Rectal smooth muscle tissue (tissue), 1 donor: ENCODE measurements at regions not wholly inside any gene's neighbourhood (a gene's known extent, or its start where the extent isn't known, plus 50 kb on each side); places are given as distances from the start of the nearest gene placed in this dataset.

Source experiments
- H3K27ac ChIP-seq: one replicate; pipeline ENCODE4 v1.7.0; 2013; ENCODE audit warnings: low read depth, low read length, inconsistent platforms
- H3K27me3 ChIP-seq: one replicate; pipeline ENCODE4 v1.7.0; 2013; ENCODE audit warnings: low read length; ENCODE audit not compliant: control insufficient read depth, insufficient read depth
- H3K36me3 ChIP-seq: one replicate; pipeline ENCODE4 v1.7.0; 2013; ENCODE audit warnings: low read length; ENCODE audit not compliant: control insufficient read depth, insufficient read depth
- H3K4me1 ChIP-seq: one replicate; pipeline ENCODE4 v1.7.0; 2013; ENCODE audit warnings: low read length; ENCODE audit not compliant: control insufficient read depth, insufficient read depth
- H3K4me3 ChIP-seq: one replicate; pipeline ENCODE4 v1.7.0; 2013; ENCODE audit warnings: low read length
- H3K9ac ChIP-seq: one replicate; pipeline ENCODE4 v1.7.0; 2013; ENCODE audit warnings: low read length

DNA sequence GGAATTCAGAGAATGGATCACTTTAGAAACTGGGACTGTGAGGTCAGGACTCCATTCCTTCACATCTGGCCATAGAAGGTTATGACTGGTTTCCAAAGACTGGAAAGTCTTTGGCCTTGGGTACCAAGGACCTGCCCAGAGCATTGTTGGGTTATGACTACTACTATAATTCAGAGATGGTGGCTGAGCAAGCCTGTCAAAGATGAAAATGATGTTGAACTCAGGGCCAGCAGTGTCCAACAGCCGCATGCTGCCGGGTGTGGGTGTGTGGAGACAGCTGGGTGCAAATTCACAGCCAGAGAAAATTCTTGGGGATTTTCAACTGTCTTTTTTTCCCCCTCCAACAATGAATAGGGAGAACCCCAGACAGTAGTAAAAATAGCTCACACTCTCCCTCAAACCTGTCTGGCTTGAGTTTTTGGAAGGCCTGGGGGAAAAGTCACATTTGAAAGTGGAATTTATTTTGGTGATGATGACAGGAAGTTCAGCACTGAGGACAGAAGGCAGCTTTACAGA, 166.8 kb upstream of the NCAM1 start:
- no peak overlapping the region for H3K9ac ChIP-seq
- no peak overlapping the region for H3K4me3 ChIP-seq
- no peaks in the 10 kb centered on the region for H3K36me3 ChIP-seq
- H3K27me3 ChIP-seq, result no peaks in the 10 kb centered on the region
- peaks cover 16% of the 10 kb centered on the region for H3K4me1 ChIP-seq
- peak overlapping the region; percentile 42 for H3K27ac ChIP-seq

DNA sequence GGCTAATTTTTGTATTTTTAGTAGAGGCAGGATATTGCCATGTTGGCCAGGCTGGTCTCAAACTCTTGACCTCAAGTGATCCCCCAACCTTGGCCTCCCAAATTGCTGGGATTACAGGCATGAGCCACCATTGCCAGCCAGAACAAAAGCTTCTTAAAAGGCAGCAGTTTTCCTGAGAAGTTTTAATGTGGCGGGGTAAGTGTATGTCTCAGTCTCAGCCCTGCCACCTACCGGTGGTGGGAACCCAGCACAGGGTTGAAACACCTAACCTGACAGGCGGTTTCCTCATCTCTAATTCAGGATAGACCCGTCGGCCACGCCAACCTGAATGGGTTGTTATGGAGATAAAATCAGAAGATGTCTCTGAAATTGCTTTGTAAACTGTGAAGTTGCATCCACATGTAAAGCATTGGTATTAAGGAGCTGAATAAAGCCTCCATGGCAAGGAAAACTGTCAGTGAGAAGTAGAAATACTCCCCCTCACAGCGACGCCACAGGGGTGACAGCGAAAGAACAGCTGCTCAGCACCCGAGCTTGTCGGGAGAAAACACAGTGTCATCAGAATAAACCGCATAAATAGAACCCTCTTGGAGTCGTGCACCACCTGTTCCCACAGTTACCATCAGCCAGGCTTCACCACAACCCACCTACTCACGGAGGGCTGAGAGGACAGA, 165.9 kb upstream of the NCAM1 start:
- peak overlapping the region; percentile 46 for H3K27ac ChIP-seq
- H3K27me3 ChIP-seq, result no peaks in the 10 kb centered on the region
- no peaks in the 10 kb centered on the region for H3K36me3 ChIP-seq
- no peak overlapping the region for H3K4me3 ChIP-seq
- H3K9ac ChIP-seq, result no peak overlapping the region
- peaks cover 16% of the 10 kb centered on the region for H3K4me1 ChIP-seq

DNA sequence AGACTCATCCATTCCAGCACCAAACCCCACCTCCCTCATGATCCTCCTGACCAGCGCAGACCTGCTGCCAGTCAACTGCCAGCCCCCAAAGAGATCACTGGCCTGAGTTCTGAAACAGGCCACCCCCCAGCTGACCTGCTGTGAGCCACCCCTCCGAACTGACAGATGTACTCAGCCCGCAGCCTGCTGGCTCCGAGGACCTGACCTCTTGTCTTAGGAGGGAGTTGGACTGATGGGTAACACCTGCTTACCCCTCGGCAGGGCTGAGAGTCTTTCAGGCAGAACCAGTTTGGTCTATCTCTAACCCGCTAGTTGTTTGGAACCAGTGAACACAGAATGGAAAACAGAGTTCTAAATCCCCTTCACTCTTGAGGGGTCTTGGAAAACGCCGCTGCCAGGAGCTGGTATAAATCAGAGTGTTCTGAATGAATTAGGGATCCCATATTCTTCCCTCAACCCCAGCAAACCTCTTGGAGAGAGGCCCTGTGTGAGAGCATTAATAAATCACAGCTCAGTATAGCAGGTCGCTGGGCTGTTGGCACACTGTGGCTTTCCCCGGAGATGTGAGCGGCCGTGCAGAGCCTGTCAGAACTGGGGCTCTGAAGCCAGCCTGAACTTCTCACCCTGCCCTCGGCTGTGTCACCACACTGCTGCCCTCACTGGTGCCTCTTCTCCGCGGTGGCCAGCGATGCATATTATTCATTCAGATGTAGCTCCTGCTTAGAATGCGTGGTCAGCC, 165.1 kb upstream of the NCAM1 start:
- peak overlapping the region; percentile 30 for H3K27ac ChIP-seq
- H3K4me1 ChIP-seq, result peaks cover 16% of the 10 kb centered on the region
- H3K27me3 ChIP-seq, result no peaks in the 10 kb centered on the region
- H3K36me3 ChIP-seq, result no peaks in the 10 kb centered on the region
- H3K9ac ChIP-seq, result no peak overlapping the region
- no peak overlapping the region for H3K4me3 ChIP-seq

DNA sequence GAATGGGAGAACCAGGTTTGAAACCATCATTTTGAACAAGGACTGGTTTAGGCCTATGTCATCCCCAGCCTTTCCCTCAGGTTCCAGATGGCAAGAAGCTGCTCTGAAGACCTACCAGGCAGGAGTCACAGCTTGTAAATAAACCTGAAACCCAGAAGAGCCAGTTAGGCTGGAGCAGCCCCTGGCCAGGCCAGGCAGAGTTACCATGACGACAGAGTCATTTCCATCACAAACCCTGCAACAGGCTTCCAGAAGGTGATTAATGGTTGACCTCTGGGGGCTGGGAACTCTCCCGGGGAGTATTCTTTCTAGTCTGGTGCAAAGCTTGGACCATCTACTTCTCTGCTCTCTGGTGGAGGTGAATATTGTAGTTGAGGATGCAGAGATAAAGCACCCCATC, 164.1 kb upstream of the NCAM1 start:
- H3K4me3 ChIP-seq, result no peak overlapping the region
- H3K4me1 ChIP-seq, result peaks cover 16% of the 10 kb centered on the region
- H3K9ac ChIP-seq, result no peak overlapping the region
- no peaks in the 10 kb centered on the region for H3K36me3 ChIP-seq
- no peak overlapping the region for H3K27ac ChIP-seq
- H3K27me3 ChIP-seq, result no peaks in the 10 kb centered on the region

DNA sequence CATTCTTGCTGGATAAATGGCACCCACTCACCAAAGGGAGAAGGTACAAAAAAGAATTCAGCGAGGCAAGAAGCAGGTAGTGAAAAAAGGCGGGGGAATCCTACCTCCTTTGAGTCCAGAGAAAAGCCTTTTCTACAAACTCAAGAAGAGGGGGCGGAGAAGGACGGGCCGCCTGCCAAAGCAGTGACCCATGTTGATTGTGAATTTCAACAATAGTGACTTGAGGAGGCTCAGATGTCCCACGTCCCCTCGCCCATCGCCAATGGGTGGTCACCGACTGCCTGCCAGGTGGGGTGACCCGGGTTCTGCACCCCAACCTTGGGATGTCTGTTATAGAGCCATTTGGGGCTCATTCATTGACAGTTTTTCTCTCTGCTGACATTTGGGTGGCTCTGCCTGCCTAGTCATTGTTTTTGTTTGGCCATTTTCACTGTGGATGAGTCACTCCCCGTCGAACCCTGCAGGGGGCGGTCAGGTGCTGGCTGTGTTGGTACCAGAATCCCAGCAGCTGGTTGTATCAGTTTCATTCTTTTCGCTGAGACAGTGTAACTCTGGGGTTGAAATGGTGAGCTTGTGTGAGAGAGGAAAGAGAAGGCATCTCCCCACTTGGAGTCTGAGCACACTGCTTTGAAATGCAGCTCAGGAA, 163.4 kb upstream of the NCAM1 start:
- Histone ChIP-seq H3K27me3 (no peaks in the 10 kb centered on the region), H3K27ac (no peak overlapping the region), H3K9ac (no peak overlapping the region), H3K4me3 (no peak overlapping the region), H3K4me1 (peaks cover 16% of the 10 kb centered on the region), H3K36me3 (no peaks in the 10 kb centered on the region)

DNA sequence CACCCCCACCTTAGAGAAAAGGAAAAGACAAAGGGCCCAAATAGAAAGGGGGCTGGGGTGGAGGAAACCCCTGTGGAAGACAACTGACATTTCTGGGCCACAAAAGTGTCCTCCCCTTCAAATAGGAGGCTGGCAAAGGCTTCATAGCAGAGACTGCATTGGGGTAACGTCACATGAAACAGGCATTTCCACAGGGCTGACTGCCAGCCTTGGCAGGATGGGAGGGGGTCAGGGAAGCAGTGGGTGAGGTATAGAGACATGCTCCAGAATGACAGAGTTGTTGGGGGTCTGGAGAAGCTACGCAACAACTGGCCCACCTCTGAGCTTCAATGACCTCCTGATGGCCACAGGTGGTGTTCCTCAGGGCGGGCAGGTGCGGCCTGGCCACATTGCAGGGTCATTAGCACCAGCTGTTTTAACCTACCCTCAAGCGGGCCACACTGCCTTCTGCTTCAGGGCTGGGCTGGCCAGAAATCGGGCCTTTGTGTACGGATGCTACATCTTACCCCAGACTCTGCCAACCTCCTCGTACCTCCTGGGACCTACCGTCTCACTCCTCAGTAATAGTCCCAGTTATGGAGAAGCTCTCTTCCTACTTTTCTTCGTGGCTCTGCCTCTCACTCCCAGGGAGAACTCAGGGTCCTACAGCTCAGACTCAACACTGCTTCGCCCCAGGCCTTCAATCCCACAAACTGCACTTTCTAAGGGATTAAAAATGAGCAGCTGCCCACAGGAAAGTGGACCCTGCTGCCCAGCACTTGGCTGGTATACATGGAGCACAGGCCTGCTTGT, 160.0 kb upstream of the NCAM1 start:
- H3K4me1 ChIP-seq, result peaks cover 8% of the 10 kb centered on the region
- H3K9ac ChIP-seq, result no peak overlapping the region
- peak overlapping the region; percentile 68 for H3K27ac ChIP-seq
- no peaks in the 10 kb centered on the region for H3K36me3 ChIP-seq
- H3K27me3 ChIP-seq, result no peaks in the 10 kb centered on the region
- no peak overlapping the region for H3K4me3 ChIP-seq

DNA sequence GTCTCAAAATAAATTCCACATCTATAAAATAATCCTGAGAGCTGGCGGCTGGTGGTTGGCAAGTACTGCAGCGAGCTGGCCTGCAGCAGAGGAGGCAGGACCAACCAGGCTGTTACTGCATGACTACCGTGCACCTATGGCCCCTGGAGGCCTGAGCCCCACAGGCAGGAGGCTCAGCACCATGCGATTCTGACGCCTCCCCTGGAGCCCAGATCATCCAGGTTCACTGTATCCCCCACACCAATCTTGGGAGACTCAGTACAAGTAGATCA, 159.5 kb upstream of the NCAM1 start:
- Histone ChIP-seq H3K27me3 (no peaks in the 10 kb centered on the region), H3K4me1 (peaks cover 5% of the 10 kb centered on the region), H3K27ac (peak overlapping the region; percentile 68), H3K9ac (no peak overlapping the region), H3K4me3 (no peak overlapping the region), H3K36me3 (no peaks in the 10 kb centered on the region)

DNA sequence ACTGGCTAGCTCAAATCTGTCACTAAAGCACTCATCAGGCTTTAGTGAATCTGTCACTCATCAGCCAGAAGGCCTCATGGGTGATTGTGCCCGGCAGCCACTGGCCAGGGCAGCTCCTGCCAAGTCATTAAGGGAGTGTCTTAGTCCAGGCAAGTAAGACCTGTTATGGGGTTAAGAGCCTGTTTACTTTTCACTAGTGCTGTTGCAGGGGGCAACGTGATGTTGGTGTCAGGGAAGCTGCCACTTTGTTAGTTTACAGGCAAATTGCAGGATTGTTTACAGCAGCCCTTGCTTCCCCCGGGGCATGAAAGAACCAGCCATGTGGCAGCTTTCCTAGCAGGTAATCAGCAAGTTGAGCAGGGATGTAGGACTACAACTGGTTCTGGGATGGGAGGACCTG, 155.6 kb upstream of the NCAM1 start:
- Histone ChIP-seq H3K36me3 (no peaks in the 10 kb centered on the region), H3K27me3 (no peaks in the 10 kb centered on the region), H3K4me3 (no peak overlapping the region), H3K27ac (no peak overlapping the region), H3K9ac (no peak overlapping the region), H3K4me1 (peaks cover 15% of the 10 kb centered on the region)

DNA sequence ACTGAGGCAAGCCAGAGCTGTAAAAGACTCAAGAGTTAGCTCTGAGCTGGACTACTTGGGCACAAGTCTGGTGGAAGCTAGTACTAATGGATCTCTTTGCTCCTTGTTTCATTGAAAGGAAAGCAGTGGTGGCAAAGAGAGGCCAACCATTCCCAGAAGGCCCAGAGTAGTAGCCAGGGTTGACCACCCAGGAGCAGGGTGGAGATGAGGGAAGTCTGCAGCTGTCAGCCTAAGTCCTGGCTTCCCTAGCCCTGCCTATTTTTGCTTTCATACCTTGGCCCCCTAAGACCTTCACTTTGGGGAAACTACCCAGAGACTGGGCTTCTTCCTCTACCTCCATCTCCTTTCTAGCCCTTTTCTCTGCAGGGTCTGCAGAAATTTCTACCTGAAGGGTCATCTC, 155.0 kb upstream of the NCAM1 start:
- H3K9ac ChIP-seq, result no peak overlapping the region
- H3K27me3 ChIP-seq, result no peaks in the 10 kb centered on the region
- no peak overlapping the region for H3K4me3 ChIP-seq
- no peak overlapping the region for H3K27ac ChIP-seq
- no peaks in the 10 kb centered on the region for H3K36me3 ChIP-seq
- peaks cover 15% of the 10 kb centered on the region for H3K4me1 ChIP-seq

DNA sequence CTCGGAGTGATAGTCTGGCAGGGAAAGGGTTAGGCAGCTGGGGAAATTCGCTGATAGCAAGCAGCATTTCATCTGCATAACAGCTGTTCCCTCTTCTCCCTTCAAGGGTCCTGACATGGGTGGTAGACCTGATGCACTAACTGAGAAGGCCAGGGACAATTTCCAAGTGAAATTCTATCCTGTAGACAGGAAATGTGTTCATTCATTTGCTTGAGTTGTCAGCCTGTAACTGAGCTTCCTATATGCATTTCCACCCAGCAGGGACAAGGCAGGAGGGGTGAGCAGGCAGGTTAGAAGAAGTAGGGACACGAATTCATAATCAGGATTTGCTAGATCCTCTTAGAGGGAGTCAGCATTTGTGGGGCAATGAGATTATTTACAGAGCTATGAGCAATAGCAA, 154.3 kb upstream of the NCAM1 start:
- no peak overlapping the region for H3K4me3 ChIP-seq
- H3K27me3 ChIP-seq, result no peaks in the 10 kb centered on the region
- H3K27ac ChIP-seq, result no peak overlapping the region

DNA sequence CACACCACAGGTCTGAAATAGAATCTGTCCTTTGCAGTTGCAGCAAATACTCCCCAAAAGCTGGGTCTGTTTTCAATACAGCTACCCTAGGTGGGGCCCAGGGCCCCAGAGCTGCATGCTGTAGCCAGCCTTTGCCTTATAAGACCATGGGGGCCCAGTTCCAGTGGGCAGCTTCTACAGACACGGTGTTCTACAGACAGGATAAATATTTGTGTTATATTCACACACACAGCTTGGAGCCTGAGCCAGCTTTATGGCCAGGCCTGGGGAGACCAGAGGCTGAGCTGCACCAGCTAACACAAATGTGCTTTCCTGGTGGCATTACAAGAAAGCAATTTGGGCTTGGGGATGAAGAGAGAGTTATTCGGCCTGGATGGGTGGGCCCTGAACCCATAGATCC, 151.8 kb upstream of the NCAM1 start:
- H3K4me3 ChIP-seq, result no peak overlapping the region
- no peaks in the 10 kb centered on the region for H3K36me3 ChIP-seq
- peaks cover 18% of the 10 kb centered on the region for H3K4me1 ChIP-seq
- no peak overlapping the region for H3K9ac ChIP-seq
- no peaks in the 10 kb centered on the region for H3K27me3 ChIP-seq
- H3K27ac ChIP-seq, result peak overlapping the region; percentile 80

More for the DNA sequence above, 154.3 kb upstream of the NCAM1 start:
- no peak overlapping the region for H3K9ac ChIP-seq
- peaks cover 18% of the 10 kb centered on the region for H3K4me1 ChIP-seq
- H3K36me3 ChIP-seq, result no peaks in the 10 kb centered on the region

DNA sequence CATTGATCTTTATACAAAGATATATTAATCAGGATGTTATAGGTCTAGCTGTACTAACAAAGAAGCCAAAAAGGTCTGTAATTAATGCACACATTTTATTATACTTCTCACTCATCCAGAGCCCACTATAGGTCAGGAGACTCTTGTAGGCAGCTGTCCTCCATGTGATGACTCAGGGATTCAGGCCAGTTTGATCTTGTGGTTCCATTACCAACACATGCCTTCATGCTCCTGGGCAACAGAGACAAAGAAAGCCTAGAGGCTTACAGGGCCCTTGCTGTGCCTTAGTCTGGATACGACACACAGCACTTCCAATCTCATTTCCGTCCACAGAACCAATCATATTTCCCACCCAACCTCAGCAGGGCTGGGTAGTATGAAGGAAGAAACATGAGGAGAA, 150.3 kb upstream of the NCAM1 start:
- no peaks in the 10 kb centered on the region for H3K27me3 ChIP-seq
- H3K27ac ChIP-seq, result no peak overlapping the region
- peaks cover 18% of the 10 kb centered on the region for H3K4me1 ChIP-seq

More for the DNA sequence above, 150.3 kb upstream of the NCAM1 start:
- no peak overlapping the region for H3K9ac ChIP-seq
- H3K36me3 ChIP-seq, result no peaks in the 10 kb centered on the region
- H3K4me3 ChIP-seq, result no peak overlapping the region
